22Rv1 (cell line): ENCODE measurements at regions not wholly inside any gene's neighbourhood (a gene's known extent, or its start where the extent isn't known, plus 50 kb on each side); places are given as distances from the start of the nearest gene placed in this dataset.

ENCODE experiments used
- ZFX ChIP-seq: fragments of 450-650 bp; IDR thresholded peaks from 2 replicates; pipeline ENCODE4 v1.6.1; 2017; ENCODE audit warnings: antibody characterized with exemption, borderline replicate concordance
- TF ChIP-seq, protein P1 (sequence below): fragments of 450-650 bp; IDR thresholded peaks from 2 replicates; pipeline ENCODE4 v1.5.1; 2017; ENCODE audit warnings: mild to moderate bottlenecking

DNA sequence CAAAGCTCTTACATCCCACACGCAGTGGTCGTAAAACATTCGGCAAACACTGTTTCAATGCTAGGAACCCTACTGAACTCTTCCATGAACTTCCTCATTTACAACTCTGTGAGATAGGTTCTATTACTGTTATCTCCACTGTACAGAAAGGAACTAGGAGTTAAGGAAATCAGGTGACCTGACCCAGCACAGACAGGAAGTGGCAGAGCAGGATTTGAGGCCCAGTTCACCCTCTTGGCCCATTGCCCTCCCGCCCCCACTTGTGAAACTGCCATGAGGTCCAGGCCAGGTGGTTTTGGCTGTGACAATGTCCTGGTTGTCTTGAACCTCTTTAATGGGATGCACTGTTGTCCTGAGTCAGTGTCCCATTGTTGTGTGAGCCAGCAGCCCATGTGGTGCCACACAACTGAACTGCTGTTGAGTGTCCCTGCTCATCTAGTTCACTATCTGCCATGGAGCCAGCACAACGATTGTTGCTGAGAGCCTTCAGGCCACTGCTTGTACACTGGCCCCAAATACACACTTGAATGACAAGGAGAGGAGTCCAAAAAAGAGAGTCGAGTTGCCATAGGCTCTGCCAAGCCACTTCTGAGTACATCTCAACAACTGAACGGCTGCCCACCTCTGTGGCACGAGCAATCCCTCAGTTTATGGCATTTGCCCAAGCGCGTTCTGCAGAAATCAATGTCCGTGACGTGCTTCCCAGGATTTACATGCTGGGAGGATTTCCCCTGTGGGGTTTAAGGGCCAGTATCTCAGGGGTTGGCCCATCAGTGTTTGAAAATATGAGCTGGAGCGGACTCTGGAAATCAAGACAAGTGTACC, 484.6 kb downstream of the TSHZ3 start:
- TF ChIP-seq, protein P1, sequence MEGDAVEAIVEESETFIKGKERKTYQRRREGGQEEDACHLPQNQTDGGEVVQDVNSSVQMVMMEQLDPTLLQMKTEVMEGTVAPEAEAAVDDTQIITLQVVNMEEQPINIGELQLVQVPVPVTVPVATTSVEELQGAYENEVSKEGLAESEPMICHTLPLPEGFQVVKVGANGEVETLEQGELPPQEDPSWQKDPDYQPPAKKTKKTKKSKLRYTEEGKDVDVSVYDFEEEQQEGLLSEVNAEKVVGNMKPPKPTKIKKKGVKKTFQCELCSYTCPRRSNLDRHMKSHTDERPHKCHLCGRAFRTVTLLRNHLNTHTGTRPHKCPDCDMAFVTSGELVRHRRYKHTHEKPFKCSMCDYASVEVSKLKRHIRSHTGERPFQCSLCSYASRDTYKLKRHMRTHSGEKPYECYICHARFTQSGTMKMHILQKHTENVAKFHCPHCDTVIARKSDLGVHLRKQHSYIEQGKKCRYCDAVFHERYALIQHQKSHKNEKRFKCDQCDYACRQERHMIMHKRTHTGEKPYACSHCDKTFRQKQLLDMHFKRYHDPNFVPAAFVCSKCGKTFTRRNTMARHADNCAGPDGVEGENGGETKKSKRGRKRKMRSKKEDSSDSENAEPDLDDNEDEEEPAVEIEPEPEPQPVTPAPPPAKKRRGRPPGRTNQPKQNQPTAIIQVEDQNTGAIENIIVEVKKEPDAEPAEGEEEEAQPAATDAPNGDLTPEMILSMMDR, result no peak
- TF ChIP-seq ZFX, result no peak
